ENCODE measurements at regions not wholly inside any gene's neighbourhood (a gene's known extent, or its start where the extent isn't known, plus 50 kb on each side); places are given as distances from the start of the nearest gene placed in this dataset.
A peak's percentile ranks its signal among the peaks of the same experiment; 100 is the strongest.

- TF ChIP-seq PAX8 (IDR thresholded peaks at IDR 0.05) (no peak), CHD2 (IDR thresholded peaks at IDR 0.05; ENCODE audit: borderline replicate concordance, low read depth, low read length) (no peak), KDM1A (IDR thresholded peaks at IDR 0.05; ENCODE audit: borderline replicate concordance) (no peak), CTCF (IDR thresholded peaks at IDR 0.05 in 2 of 3, conservative IDR thresholded peaks at IDR 0.05 in 1 of 3; ENCODE audit: control insufficient read depth in 2 of 3, extremely low read depth in 1 of 3, insufficient read depth in 1 of 3, low read depth in 3 of 3, low read length in 3 of 3) (no peak), ASH2L (IDR thresholded peaks at IDR 0.05; ENCODE audit: borderline replicate concordance, low read depth) (no peak), CBFB (IDR thresholded peaks at IDR 0.05; ENCODE audit: low read depth) (peak; percentile 87), NRF1 (conservative IDR thresholded peaks at IDR 0.05; ENCODE audit: low read depth, low read length) (no peak), JUND (IDR thresholded peaks at IDR 0.05; ENCODE audit: low read depth, low read length) (no peak), ATF2 (IDR thresholded peaks at IDR 0.05; ENCODE audit: low read length) (peak; percentile 23; the same call in 1 of the 2 replicates), EP300 (IDR thresholded peaks at IDR 0.05; ENCODE audit: borderline replicate concordance in 1 of 2, control insufficient read depth in 1 of 2, low read depth in 2 of 2, low read length in 2 of 2) (peak in 1 of 2 experiments; percentile 33; a peak in 1 of 4 replicates), MLLT1 (IDR thresholded peaks at IDR 0.05) (no peak), HDAC6 (IDR thresholded peaks at IDR 0.05; ENCODE audit: unreplicated experiment) (no peak)
Observed at GRCh38 chr20:23142162-23143050, 56.3 kb upstream of the CD93 start.

All from GM12878 (cell line).